WTC11 (cell line): ENCODE measurements at regions not wholly inside any gene's neighbourhood (a gene's known extent, or its start where the extent isn't known, plus 50 kb on each side); places are given as distances from the start of the nearest gene placed in this dataset.

Experiments used
- ATAC-seq: fragments of 200-7000 bp; cut with Tn5 transposase; 2 replicates; pipeline ENCODE4 v1.10.0; 2021; ENCODE audit warnings: mild to moderate bottlenecking, moderate library complexity
- CTCF ChIA-PET: fragments of 300-600 bp; sonication (Branson Sonifier 250); formaldehyde crosslinking; loops from one replicate; lab custom pipeline; 2021; ENCODE audit warnings: antibody characterized with exemption; lab: Charles Lee
- POLR2A ChIA-PET: fragments of 350-600 bp; sonication (Branson Sonifier 250); formaldehyde crosslinking; loops from one replicate; lab custom pipeline; 2021; ENCODE audit warnings: antibody characterized with exemption; lab: Charles Lee
- DNase-seq: peaks from one replicate; pipeline ENCODE4 v3.0.0; 2021; ENCODE audit warnings: low spot score
- H3K27ac Mint-ChIP-seq: 2 replicates; pipeline ENCODE4 v1.8.0; 2021; ENCODE audit warnings: mixed read lengths
- H3K27me3 Mint-ChIP-seq: 2 replicates; pipeline ENCODE4 v1.8.0; 2021; ENCODE audit warnings: low read depth, mild to moderate bottlenecking, moderate library complexity, mixed read lengths
- H3K36me3 Mint-ChIP-seq: 2 replicates; pipeline ENCODE4 v1.8.0; 2021; ENCODE audit warnings: mixed read lengths
- H3K4me1 Mint-ChIP-seq: 2 replicates; pipeline ENCODE4 v1.8.0; 2022; ENCODE audit warnings: mixed read lengths
- H3K4me3 Mint-ChIP-seq: 2 replicates; pipeline ENCODE4 v1.8.0; 2021; ENCODE audit warnings: mild to moderate bottlenecking, moderate library complexity, mixed read lengths
- H3K9me3 Mint-ChIP-seq: 2 replicates; pipeline ENCODE4 v1.8.0; 2021; ENCODE audit warnings: mixed read lengths
- ARID4B ChIP-seq: sonication (generic); formaldehyde crosslinking; IDR thresholded peaks from 2 replicates; pipeline ENCODE4 v1.8.0; 2023; ENCODE audit warnings: missing genetic modification reagents, mild to moderate bottlenecking, borderline replicate concordance
- ATF6 ChIP-seq: sonication (generic); formaldehyde crosslinking; IDR thresholded peaks from 2 replicates; pipeline ENCODE4 v1.8.1; 2023; ENCODE audit warnings: mild to moderate bottlenecking, missing genetic modification reagents
- CREB1 ChIP-seq: sonication (generic); formaldehyde crosslinking; IDR thresholded peaks from 2 replicates; pipeline ENCODE4 v1.8.0; 2023; ENCODE audit warnings: mild to moderate bottlenecking, missing genetic modification reagents
- E2F5 ChIP-seq: sonication (generic); formaldehyde crosslinking; IDR thresholded peaks from 2 replicates; pipeline ENCODE4 v1.8.1; 2022; ENCODE audit warnings: mild to moderate bottlenecking, moderate library complexity, missing genetic modification reagents
- EMX1 ChIP-seq: fragments of 250-450 bp; sonication (Bioruptor Pico); IDR thresholded peaks from 2 replicates; pipeline ENCODE4 v1.8.0; 2021; ENCODE audit warnings: mild to moderate bottlenecking
- FOXJ3 ChIP-seq: sonication (generic); formaldehyde crosslinking; IDR thresholded peaks from 2 replicates; pipeline ENCODE4 v1.9.0; 2021; ENCODE audit warnings: missing genetic modification reagents, mild to moderate bottlenecking, borderline replicate concordance
- MXD4 ChIP-seq: fragments of 250-450 bp; sonication (Bioruptor Pico); IDR thresholded peaks from 2 replicates; pipeline ENCODE4 v1.8.0; 2021; ENCODE audit warnings: mild to moderate bottlenecking, moderate library complexity, borderline replicate concordance
- MYBL2 ChIP-seq: sonication (generic); formaldehyde crosslinking; IDR thresholded peaks from 2 replicates; pipeline ENCODE4 v1.8.1; 2023; ENCODE audit warnings: mild to moderate bottlenecking, moderate library complexity, missing genetic modification reagents
- NFATC4 ChIP-seq: fragments of 250-450 bp; sonication (Bioruptor Pico); IDR thresholded peaks from 2 replicates; pipeline ENCODE4 v1.9.0; 2021; ENCODE audit warnings: mild to moderate bottlenecking
- NFE2L1 ChIP-seq: sonication (generic); formaldehyde crosslinking; IDR thresholded peaks from 2 replicates; pipeline ENCODE4 v1.8.1; 2023; ENCODE audit warnings: missing genetic modification reagents
- TEAD4 ChIP-seq: sonication (generic); formaldehyde crosslinking; IDR thresholded peaks from 2 replicates; pipeline ENCODE4 v1.8.0; 2022; ENCODE audit warnings: mild to moderate bottlenecking, missing genetic modification reagents
- TP53 ChIP-seq: sonication (generic); formaldehyde crosslinking; IDR thresholded peaks from 2 replicates; pipeline ENCODE4 v1.8.1; 2023; ENCODE audit warnings: mild to moderate bottlenecking, missing genetic modification reagents
- ZBTB43 ChIP-seq: sonication (generic); formaldehyde crosslinking; IDR thresholded peaks from 2 replicates; pipeline ENCODE4 v1.8.1; 2023; ENCODE audit warnings: mild to moderate bottlenecking, missing genetic modification reagents
- ZNF263 ChIP-seq: sonication (generic); formaldehyde crosslinking; IDR thresholded peaks from 2 replicates; pipeline ENCODE4 v1.8.1; 2022; ENCODE audit warnings: low read depth, mild to moderate bottlenecking, moderate library complexity, missing genetic modification reagents
- ZNF416 ChIP-seq: fragments of 250-450 bp; sonication (Bioruptor Pico); IDR thresholded peaks from 2 replicates; pipeline ENCODE4 v1.9.0; 2021; ENCODE audit warnings: mild to moderate bottlenecking, inconsistent platforms
- TF ChIP-seq, protein P1 (sequence below): fragments of 250-450 bp; sonication (Bioruptor Pico); IDR thresholded peaks from 2 replicates; pipeline ENCODE4 v2.1.2; 2022; ENCODE audit warnings: mild to moderate bottlenecking, moderate library complexity
- TF ChIP-seq, protein P2 (sequence below): sonication (generic); formaldehyde crosslinking; IDR thresholded peaks from 2 replicates; pipeline ENCODE4 v1.8.0; 2022; ENCODE audit warnings: mild to moderate bottlenecking, missing genetic modification reagents
- TF ChIP-seq, protein P3 (sequence below): sonication (generic); formaldehyde crosslinking; IDR thresholded peaks from 2 replicates; pipeline ENCODE4 v1.8.1; 2022; ENCODE audit warnings: low read depth, mild to moderate bottlenecking, moderate library complexity, missing genetic modification reagents, borderline replicate concordance
- TF ChIP-seq, protein P4 (sequence below): sonication (generic); formaldehyde crosslinking; IDR thresholded peaks from 2 replicates; pipeline ENCODE4 v1.8.0; 2022; ENCODE audit warnings: mild to moderate bottlenecking, missing genetic modification reagents

DNA sequence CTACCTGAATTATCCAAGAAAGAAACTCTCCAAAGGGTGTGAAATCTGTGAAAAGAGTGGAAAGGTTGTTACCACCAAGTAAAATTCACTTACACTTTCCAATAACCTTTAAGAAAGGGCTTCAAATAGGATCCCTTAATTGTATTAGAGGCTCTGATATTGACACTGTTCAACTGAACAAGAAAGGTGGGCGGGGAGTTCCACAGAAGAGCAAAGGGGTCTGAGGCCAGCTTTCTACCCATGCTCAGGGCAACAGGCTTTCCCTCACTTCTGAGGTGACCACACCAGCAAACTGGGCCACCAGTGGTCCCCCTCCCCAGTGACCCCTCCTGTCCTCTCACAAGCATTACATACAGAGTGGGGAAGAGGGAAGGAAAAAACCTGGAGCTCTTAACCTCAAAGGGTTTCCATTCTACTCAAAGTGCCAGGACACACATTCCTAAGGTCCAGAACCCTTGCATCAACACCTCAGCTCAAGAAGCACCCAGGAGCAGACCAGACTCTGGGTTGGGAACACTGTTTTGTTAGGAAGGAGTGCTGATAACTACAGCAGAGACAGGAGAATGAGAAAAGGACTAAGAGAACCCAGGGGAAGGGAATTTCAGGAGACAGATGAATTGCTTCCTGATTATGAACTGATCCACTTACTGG lies 71.6 kb upstream of the AKIP1 start (continued):
- TF ChIP-seq ARID4B = no peak
- no peak for TF ChIP-seq ZNF416 (CRISPR knock-in tag)
- TF ChIP-seq TP53 (CRISPR knock-in tag) = no peak
- TF ChIP-seq, protein P1, sequence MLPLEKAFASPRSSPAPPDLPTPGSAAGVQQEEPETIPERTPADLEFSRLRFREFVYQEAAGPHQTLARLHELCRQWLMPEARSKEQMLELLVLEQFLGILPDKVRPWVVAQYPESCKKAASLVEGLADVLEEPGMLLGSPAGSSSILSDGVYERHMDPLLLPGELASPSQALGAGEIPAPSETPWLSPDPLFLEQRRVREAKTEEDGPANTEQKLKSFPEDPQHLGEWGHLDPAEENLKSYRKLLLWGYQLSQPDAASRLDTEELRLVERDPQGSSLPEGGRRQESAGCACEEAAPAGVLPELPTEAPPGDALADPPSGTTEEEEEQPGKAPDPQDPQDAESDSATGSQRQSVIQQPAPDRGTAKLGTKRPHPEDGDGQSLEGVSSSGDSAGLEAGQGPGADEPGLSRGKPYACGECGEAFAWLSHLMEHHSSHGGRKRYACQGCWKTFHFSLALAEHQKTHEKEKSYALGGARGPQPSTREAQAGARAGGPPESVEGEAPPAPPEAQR = no peak
- no peak for TF ChIP-seq ATF6 (CRISPR knock-in tag)
- TF ChIP-seq, protein P2, sequence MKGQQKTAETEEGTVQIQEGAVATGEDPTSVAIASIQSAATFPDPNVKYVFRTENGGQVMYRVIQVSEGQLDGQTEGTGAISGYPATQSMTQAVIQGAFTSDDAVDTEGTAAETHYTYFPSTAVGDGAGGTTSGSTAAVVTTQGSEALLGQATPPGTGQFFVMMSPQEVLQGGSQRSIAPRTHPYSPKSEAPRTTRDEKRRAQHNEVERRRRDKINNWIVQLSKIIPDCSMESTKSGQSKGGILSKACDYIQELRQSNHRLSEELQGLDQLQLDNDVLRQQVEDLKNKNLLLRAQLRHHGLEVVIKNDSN (CRISPR knock-in tag) = no peak
- no peak for TF ChIP-seq MXD4 (CRISPR knock-in tag)
- no peak for TF ChIP-seq FOXJ3 (CRISPR knock-in tag)

DNA sequence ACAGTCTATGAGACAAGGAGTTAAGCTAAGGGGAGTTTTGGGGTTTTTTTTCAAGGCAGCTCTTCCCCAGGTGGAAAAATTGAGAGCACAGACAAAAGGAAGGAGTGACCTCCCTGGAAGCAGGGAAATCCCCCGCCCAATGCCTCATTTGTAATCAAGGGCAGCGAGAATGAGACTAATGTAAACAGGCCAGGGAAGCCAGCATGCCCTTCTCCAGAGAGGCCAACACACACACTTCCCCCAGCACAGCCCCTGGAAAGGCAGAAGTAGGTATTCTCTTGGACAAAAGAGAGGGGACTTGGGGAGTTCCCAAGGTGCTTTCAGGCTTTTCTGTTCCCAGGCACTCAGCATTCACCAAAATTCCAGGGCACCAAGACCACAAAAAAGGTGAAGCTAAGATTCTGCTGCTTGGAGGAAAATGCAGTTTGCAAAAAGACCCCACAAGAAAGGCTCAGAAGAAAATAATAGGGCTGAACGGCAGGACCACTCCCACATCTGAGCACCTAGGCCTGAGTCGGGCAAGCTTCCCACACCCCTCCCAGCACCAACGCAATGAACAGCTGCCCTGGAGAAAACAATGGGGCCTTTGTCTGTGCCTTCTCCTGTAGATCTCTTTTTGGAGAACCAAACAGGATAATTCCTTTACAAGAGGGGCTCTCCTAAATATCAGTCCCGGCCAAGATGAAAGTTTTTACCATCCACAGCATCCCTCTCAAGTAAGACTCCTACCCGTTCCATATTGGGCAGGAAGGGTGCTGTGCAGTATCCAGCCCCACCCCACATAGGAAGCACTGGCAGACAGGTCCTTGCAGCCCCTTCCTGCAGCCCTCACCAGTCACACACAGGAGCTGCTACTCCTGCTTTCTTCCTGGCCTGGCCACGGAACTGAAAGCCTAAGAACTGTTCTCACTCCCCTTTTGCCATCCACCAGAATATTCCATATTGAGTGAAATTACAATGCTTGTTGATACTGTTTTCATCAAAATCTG lies 70.7 kb upstream of the AKIP1 start:
- ChIA-PET CTCF (interaction anchor here (0.6 to 1.7 kb wide), 6 partner anchors 8 to 119 kb away, joined by 3 to 6 read pairs (median 4); no protein-coding TSS in a partner anchor), POLR2A (interaction anchor here (0.8 to 1.0 kb wide), 2 partner anchors 30 kb away, joined by 3 read pairs; a partner anchor contains a TSS)
- Mint-ChIP-seq H3K27me3 (no peaks in the 10 kb centered on the region), H3K36me3 (no peaks in the 10 kb centered on the region), H3K27ac (peak overlapping the region; percentile 86), H3K4me3 (peak overlapping the region; percentile 19; the same call in 1 of the 2 replicates), H3K4me1 (peaks cover 38% of the 10 kb centered on the region), H3K9me3 (no peaks in the 10 kb centered on the region)
- DNase-seq (no peak), ATAC-seq (peak; percentile 82)
- TF ChIP-seq ZBTB43 (CRISPR knock-in tag) (no peak), MYBL2 (CRISPR knock-in tag) (no peak), TEAD4 (no peak), CREB1 (CRISPR knock-in tag) (no peak), EMX1 (CRISPR knock-in tag) (no peak), NFATC4 (no peak), ZNF263 (CRISPR knock-in tag) (no peak), E2F5 (CRISPR knock-in tag) (no peak), NFE2L1 (CRISPR knock-in tag) (no peak)
- TF ChIP-seq, protein P3, sequence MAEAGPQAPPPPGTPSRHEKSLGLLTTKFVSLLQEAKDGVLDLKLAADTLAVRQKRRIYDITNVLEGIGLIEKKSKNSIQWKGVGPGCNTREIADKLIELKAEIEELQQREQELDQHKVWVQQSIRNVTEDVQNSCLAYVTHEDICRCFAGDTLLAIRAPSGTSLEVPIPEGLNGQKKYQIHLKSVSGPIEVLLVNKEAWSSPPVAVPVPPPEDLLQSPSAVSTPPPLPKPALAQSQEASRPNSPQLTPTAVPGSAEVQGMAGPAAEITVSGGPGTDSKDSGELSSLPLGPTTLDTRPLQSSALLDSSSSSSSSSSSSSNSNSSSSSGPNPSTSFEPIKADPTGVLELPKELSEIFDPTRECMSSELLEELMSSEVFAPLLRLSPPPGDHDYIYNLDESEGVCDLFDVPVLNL (CRISPR knock-in tag) = no peak
- TF ChIP-seq, protein P4, sequence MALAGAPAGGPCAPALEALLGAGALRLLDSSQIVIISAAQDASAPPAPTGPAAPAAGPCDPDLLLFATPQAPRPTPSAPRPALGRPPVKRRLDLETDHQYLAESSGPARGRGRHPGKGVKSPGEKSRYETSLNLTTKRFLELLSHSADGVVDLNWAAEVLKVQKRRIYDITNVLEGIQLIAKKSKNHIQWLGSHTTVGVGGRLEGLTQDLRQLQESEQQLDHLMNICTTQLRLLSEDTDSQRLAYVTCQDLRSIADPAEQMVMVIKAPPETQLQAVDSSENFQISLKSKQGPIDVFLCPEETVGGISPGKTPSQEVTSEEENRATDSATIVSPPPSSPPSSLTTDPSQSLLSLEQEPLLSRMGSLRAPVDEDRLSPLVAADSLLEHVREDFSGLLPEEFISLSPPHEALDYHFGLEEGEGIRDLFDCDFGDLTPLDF = no peak
